ENCODE measurements at regions not wholly inside any gene's neighbourhood (a gene's known extent, or its start where the extent isn't known, plus 50 kb on each side); places are given as distances from the start of the nearest gene placed in this dataset.

DNA sequence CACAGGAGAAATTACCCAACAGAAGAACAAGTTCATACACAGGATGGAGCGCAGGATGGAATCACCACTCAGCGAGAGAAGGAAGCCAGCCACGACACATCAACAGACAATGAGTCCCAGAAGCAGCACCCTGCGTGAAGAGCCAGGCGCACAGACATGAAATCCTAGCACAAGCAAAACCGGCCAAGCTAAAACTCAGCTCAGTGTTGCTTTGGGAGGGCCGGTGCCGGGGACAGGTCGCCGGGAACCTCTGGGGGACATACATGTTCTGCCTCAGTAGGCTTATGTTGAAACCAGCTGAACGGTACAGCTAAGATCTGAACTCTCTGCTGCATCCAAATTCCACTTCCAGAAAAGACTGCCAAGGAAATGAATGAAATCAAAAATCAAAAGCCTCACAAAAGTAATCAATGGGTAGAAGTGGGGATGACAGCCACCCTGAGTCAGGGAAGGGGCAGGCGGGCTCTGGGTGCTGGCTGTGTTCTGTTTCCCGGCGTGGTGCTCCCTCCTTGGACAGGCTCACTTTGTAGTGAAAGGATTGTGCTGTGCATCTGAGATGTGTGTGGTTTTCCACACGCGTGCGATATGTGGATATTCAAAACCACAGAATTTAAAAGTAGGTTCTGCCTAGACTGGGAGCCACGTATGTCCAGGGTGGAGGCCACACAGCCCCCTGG is 114.7 kb downstream of the PDGFA start:
- H3K4me1 ChIP-seq (ENCODE audit: low read length), result no peaks in the 10 kb centered on the region
- no peaks in the 10 kb centered on the region for H3K79me2 ChIP-seq (ENCODE audit: low read length)
- H3K27me3 ChIP-seq (replicated peaks; ENCODE audit: insufficient read depth, low read length), result no peaks in the 10 kb centered on the region
- H4K20me1 ChIP-seq (ENCODE audit: insufficient read depth, low read length), result no peaks in the 10 kb centered on the region
- no peak overlapping the region for H3K4me2 ChIP-seq (ENCODE audit: low read depth, low read length)
- no peak overlapping the region for H2AFZ ChIP-seq (ENCODE audit: low read length)
- H3K4me3 ChIP-seq (ENCODE audit: low read length), result no peak overlapping the region
- no peaks in the 10 kb centered on the region for H3F3A ChIP-seq (ENCODE audit: insufficient read depth, low read length)
- no peaks in the 10 kb centered on the region for H3K36me3 ChIP-seq (replicated peaks; ENCODE audit: insufficient read depth, low read length)
- H3K9me2 ChIP-seq (replicated peaks; ENCODE audit: insufficient read depth, low read length), result no peaks in the 10 kb centered on the region
- DNase-seq, result no peak
- H3K27ac ChIP-seq (ENCODE audit: low read length), result no peak overlapping the region
- no peak overlapping the region for H3K9ac ChIP-seq (ENCODE audit: low read length)
- TF ChIP-seq, protein P1, sequence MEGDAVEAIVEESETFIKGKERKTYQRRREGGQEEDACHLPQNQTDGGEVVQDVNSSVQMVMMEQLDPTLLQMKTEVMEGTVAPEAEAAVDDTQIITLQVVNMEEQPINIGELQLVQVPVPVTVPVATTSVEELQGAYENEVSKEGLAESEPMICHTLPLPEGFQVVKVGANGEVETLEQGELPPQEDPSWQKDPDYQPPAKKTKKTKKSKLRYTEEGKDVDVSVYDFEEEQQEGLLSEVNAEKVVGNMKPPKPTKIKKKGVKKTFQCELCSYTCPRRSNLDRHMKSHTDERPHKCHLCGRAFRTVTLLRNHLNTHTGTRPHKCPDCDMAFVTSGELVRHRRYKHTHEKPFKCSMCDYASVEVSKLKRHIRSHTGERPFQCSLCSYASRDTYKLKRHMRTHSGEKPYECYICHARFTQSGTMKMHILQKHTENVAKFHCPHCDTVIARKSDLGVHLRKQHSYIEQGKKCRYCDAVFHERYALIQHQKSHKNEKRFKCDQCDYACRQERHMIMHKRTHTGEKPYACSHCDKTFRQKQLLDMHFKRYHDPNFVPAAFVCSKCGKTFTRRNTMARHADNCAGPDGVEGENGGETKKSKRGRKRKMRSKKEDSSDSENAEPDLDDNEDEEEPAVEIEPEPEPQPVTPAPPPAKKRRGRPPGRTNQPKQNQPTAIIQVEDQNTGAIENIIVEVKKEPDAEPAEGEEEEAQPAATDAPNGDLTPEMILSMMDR (IDR thresholded peaks at IDR 0.05; ENCODE audit: low read length), result no peak
- TF ChIP-seq EZH2phosphoT487 (IDR thresholded peaks at IDR 0.05; ENCODE audit: low read length) (no peak), EZH2 (optimal IDR thresholded peaks at IDR 0.05; ENCODE audit: low read depth, low read length) (no peak)
- H3K9me3 ChIP-seq (replicated peaks; ENCODE audit: insufficient read depth, low read length), result no peaks in the 10 kb centered on the region

DNA sequence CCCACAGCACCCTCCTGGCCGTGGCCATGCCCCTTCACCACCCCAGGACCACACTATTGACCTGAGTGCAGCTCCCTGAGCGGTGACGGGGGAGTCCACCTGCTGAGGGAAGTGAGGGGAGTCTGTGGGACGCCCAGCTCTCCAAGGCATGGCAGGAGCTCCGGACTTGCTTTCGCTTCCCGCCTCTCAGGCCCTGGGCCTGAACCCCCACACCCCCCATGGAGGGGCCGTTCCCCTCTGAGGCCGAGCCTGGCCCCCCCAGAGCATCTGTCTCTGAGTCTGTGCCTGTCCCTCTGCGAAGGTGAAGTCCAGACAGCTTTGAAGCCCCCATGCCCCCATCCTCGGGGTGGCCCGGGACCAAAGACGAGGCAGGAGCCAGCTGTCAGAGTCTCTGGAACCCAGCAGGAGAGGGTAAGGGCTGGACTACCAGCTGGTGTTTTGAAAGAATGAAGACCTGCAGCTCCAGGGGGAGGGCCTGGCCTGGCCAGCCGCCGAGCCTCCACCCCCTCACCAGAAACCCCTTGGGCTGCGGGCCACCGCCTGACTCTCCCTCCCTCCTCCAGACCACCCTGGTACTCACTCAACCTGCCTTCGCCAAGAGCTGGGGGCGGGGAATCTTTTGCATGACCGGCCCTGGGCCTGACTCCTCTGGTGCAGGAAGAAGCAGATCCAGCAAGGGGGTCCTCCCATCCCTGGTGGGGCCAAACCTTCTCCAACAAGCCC is 114.0 kb downstream of the PDGFA start:
- no peak overlapping the region for H3K9ac ChIP-seq (ENCODE audit: low read length)
- no peak for DNase-seq
- H3K4me3 ChIP-seq (ENCODE audit: low read length), result no peak overlapping the region
- no peaks in the 10 kb centered on the region for H3K36me3 ChIP-seq (replicated peaks; ENCODE audit: insufficient read depth, low read length)
- no peaks in the 10 kb centered on the region for H4K20me1 ChIP-seq (ENCODE audit: insufficient read depth, low read length)
- no peak overlapping the region for H3K27ac ChIP-seq (ENCODE audit: low read length)
- H3K4me1 ChIP-seq (ENCODE audit: low read length), result no peaks in the 10 kb centered on the region
- TF ChIP-seq EZH2 (optimal IDR thresholded peaks at IDR 0.05; ENCODE audit: low read depth, low read length), result no peak
- TF ChIP-seq, protein P1 (IDR thresholded peaks at IDR 0.05; ENCODE audit: low read length), result no peak
- no peak for TF ChIP-seq EZH2phosphoT487 (IDR thresholded peaks at IDR 0.05; ENCODE audit: low read length)
- no peaks in the 10 kb centered on the region for H3F3A ChIP-seq (ENCODE audit: insufficient read depth, low read length)
- H2AFZ ChIP-seq (ENCODE audit: low read length), result no peak overlapping the region
- H3K9me3 ChIP-seq (replicated peaks; ENCODE audit: insufficient read depth, low read length), result no peaks in the 10 kb centered on the region
- H3K9me2 ChIP-seq (replicated peaks; ENCODE audit: insufficient read depth, low read length), result no peaks in the 10 kb centered on the region
- H3K27me3 ChIP-seq (replicated peaks; ENCODE audit: insufficient read depth, low read length), result no peaks in the 10 kb centered on the region
- no peaks in the 10 kb centered on the region for H3K79me2 ChIP-seq (ENCODE audit: low read length)
- H3K4me2 ChIP-seq (ENCODE audit: low read depth, low read length), result no peak overlapping the region

DNA sequence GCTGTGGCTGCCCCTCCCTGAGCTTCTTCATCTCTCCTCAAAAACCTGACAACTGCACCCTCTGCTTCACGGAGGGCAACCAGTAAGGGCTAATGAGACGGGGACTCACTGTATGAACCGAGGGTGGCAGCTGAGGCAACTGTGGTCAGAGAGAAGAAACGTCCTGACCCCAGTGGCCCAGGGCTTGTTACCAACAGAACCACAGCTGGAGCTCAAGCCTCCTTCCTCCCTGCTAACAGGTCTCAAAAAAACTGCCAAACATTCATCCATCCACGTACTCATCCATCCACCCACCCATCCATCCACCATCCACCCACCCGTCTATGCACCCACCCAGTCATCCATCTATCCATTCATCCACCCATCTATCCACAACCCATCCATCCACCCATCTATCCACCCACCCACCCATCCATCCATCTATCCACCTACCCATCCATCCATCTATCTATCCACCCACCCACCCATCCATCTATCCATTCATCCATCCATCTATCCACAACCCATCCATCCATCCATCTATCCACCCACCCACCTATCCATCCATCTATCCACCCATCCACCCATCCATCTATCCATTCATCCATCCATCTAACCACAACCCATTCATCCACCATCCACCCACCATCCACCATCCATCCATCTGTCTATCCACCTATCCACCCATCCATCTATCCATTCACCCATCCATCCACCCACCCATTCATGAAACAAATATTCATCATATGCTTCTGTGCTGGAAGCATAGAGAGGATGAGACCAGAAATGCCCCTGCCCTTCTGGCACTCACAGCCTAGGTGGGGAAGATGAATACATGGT is 111.7 kb downstream of the PDGFA start:
- H3K27me3 ChIP-seq (replicated peaks; ENCODE audit: insufficient read depth, low read length), result no peaks in the 10 kb centered on the region
- no peaks in the 10 kb centered on the region for H3K9me2 ChIP-seq (replicated peaks; ENCODE audit: insufficient read depth, low read length)
- H4K20me1 ChIP-seq (ENCODE audit: insufficient read depth, low read length), result no peaks in the 10 kb centered on the region
- no peaks in the 10 kb centered on the region for H3K9me3 ChIP-seq (replicated peaks; ENCODE audit: insufficient read depth, low read length)
- H3K36me3 ChIP-seq (replicated peaks; ENCODE audit: insufficient read depth, low read length), result no peaks in the 10 kb centered on the region
- H3K9ac ChIP-seq (ENCODE audit: low read length), result no peak overlapping the region
- DNase-seq, result no peak
- TF ChIP-seq EZH2phosphoT487 (IDR thresholded peaks at IDR 0.05; ENCODE audit: low read length), result no peak
- TF ChIP-seq, protein P1 (IDR thresholded peaks at IDR 0.05; ENCODE audit: low read length), result no peak
- no peak for TF ChIP-seq EZH2 (optimal IDR thresholded peaks at IDR 0.05; ENCODE audit: low read depth, low read length)
- H3K79me2 ChIP-seq (ENCODE audit: low read length), result no peaks in the 10 kb centered on the region
- H2AFZ ChIP-seq (ENCODE audit: low read length), result no peak overlapping the region
- no peaks in the 10 kb centered on the region for H3K4me1 ChIP-seq (ENCODE audit: low read length)
- no peak overlapping the region for H3K4me3 ChIP-seq (ENCODE audit: low read length)
- H3F3A ChIP-seq (ENCODE audit: insufficient read depth, low read length), result no peaks in the 10 kb centered on the region
- no peak overlapping the region for H3K4me2 ChIP-seq (ENCODE audit: low read depth, low read length)
- H3K27ac ChIP-seq (ENCODE audit: low read length), result no peak overlapping the region
